NCI-H748 (cell line): ENCODE measurements at regions not wholly inside any gene's neighbourhood (a gene's known extent, or its start where the extent isn't known, plus 50 kb on each side); places are given as distances from the start of the nearest gene placed in this dataset.
A peak's percentile ranks its signal among the peaks of the same experiment; 100 is the strongest.
"Not testable (repeated sequence)": the region's sequence is repeated elsewhere in the genome, so short reads cannot be mapped to it uniquely, and the experiment has no call there.

Experiments used
- DNase-seq: peaks from one replicate; lab custom pipeline; 2025; ENCODE audit not compliant: unreplicated experiment; lab: John Stamatoyannopoulos, UW

GRCh38 chr9:129296195-129296594, 118.1 kb upstream of the IER5L start:
- DNase-seq, result not testable (repeated sequence)

GRCh38 chr9:129291041-129291501, 113.0 kb upstream of the IER5L start:
- DNase-seq, result no peak

- no peak for DNase-seq
These were observed 112.5 kb upstream of the IER5L start for GRCh38 chr9:129290606-129291005.

- DNase-seq, result peak; percentile 86
These were observed 111.8 kb upstream of the IER5L start for GRCh38 chr9:129289883-129290282.

- DNase-seq, result peak; percentile 96
These were observed 111.2 kb upstream of the IER5L start for GRCh38 chr9:129289131-129289731.

- peak; percentile 95 for DNase-seq
These were observed 109.7 kb upstream of the IER5L start for GRCh38 chr9:129287619-129288305.

- DNase-seq, result no peak
These were observed 108.1 kb upstream of the IER5L start for GRCh38 chr9:129285979-129286772.

- no peak for DNase-seq
These were observed 107.3 kb upstream of the IER5L start for GRCh38 chr9:129285382-129285781.

GRCh38 chr9:129284607-129285291, 106.7 kb upstream of the IER5L start:
- DNase-seq, result peak; percentile 68

GRCh38 chr9:129283705-129284606, 105.9 kb upstream of the IER5L start:
- DNase-seq, result no peak

GRCh38 chr9:129283291-129283691, 105.2 kb upstream of the IER5L start:
- DNase-seq, result no peak

GRCh38 chr9:129282731-129283211, 104.7 kb upstream of the IER5L start:
- DNase-seq, result no peak

GRCh38 chr9:129282272-129282671, 104.2 kb upstream of the IER5L start:
- no peak for DNase-seq

GRCh38 chr9:129281506-129282145, 103.6 kb upstream of the IER5L start:
- no peak for DNase-seq

- no peak for DNase-seq
These were observed 102.7 kb upstream of the IER5L start for GRCh38 chr9:129280623-129281271.

- no peak for DNase-seq
These were observed 102.2 kb upstream of the IER5L start for GRCh38 chr9:129280236-129280622.

- DNase-seq, result peak; percentile 90
These were observed 100.6 kb upstream of the IER5L start for GRCh38 chr9:129278391-129279237.

GRCh38 chr9:129276486-129277230, 98.6 kb upstream of the IER5L start:
- DNase-seq, result no peak
